RWPE1 (cell line): ENCODE measurements at regions not wholly inside any gene's neighbourhood (a gene's known extent, or its start where the extent isn't known, plus 50 kb on each side); places are given as distances from the start of the nearest gene placed in this dataset.

ENCODE experiments used
- CTCF ChIA-PET: fragments of 350-600 bp; sonication (Branson Sonifier 250); formaldehyde crosslinking; extraction: SDS; loops from one replicate; lab custom pipeline; 2021; lab: Yijun Ruan, JAX
- POLR2A ChIA-PET: fragments of 400-600 bp; formaldehyde crosslinking; extraction: SDS; loops from one replicate; lab custom pipeline; 2020; ENCODE audit warnings: antibody characterized with exemption; ENCODE audit not compliant: low non-redundant PET; lab: Yijun Ruan, JAX
- DNase-seq: peaks from one replicate; pipeline ENCODE4 v3.0.0; 2012; ENCODE audit warnings: low spot score
- H3K27ac ChIP-seq: fragments of 450-650 bp; 2 replicates; pipeline ENCODE4 v1.5.1; 2017
- TF ChIP-seq, protein P1 (sequence below): fragments of 450-650 bp; conservative IDR thresholded peaks from 2 replicates; pipeline ENCODE4 v1.5.1; 2017; ENCODE audit warnings: low read depth, mild to moderate bottlenecking

GRCh38 chr15:96107916-96108315 lies 222.6 kb upstream of the NR2F2 start:
- CTCF ChIA-PET: no interaction called here
- no peak overlapping the region for H3K27ac ChIP-seq
- DNase-seq: no peak
- POLR2A ChIA-PET: no interaction called here
- TF ChIP-seq, protein P1, sequence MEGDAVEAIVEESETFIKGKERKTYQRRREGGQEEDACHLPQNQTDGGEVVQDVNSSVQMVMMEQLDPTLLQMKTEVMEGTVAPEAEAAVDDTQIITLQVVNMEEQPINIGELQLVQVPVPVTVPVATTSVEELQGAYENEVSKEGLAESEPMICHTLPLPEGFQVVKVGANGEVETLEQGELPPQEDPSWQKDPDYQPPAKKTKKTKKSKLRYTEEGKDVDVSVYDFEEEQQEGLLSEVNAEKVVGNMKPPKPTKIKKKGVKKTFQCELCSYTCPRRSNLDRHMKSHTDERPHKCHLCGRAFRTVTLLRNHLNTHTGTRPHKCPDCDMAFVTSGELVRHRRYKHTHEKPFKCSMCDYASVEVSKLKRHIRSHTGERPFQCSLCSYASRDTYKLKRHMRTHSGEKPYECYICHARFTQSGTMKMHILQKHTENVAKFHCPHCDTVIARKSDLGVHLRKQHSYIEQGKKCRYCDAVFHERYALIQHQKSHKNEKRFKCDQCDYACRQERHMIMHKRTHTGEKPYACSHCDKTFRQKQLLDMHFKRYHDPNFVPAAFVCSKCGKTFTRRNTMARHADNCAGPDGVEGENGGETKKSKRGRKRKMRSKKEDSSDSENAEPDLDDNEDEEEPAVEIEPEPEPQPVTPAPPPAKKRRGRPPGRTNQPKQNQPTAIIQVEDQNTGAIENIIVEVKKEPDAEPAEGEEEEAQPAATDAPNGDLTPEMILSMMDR: no peak

GRCh38 chr15:96108405-96108804 lies 222.1 kb upstream of the NR2F2 start:
- TF ChIP-seq, protein P1: no peak
- H3K27ac ChIP-seq: no peak overlapping the region
- ChIA-PET POLR2A (no interaction called here), CTCF (no interaction called here)
- DNase-seq: no peak

- ChIA-PET POLR2A (no interaction called here), CTCF (no interaction called here)
- no peak overlapping the region for H3K27ac ChIP-seq
Observed at GRCh38 chr15:96109820-96110219, 220.7 kb upstream of the NR2F2 start.

DNA sequence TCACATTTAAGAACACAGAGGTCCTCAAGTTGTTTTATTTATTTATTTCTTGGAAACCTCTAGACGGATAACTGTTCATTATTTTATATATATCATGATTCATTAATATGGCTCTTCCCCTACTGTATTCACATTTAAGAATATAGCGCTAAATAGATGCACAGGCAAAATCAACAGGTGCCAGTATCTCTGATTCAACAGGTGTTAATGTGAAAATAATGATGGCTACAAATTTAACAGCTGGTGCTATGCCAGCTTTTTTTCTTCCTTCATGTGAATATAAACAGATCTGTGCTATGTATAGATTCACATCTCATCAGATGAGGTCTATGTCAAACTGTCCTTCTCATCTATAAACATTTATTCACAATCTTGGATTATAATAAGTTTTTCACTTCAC lies 218.5 kb upstream of the NR2F2 start:
- ChIA-PET POLR2A (no interaction called here), CTCF (interaction anchor here (0.7 kb wide), 1 partner anchor 139 kb away, joined by 4 read pairs; no protein-coding TSS in a partner anchor)
- DNase-seq: no peak
- H3K27ac ChIP-seq: no peak overlapping the region
- TF ChIP-seq, protein P1: no peak

More at GRCh38 chr15:96109820-96110219, 220.7 kb upstream of the NR2F2 start:
- DNase-seq: no peak
- TF ChIP-seq, protein P1: no peak

DNA sequence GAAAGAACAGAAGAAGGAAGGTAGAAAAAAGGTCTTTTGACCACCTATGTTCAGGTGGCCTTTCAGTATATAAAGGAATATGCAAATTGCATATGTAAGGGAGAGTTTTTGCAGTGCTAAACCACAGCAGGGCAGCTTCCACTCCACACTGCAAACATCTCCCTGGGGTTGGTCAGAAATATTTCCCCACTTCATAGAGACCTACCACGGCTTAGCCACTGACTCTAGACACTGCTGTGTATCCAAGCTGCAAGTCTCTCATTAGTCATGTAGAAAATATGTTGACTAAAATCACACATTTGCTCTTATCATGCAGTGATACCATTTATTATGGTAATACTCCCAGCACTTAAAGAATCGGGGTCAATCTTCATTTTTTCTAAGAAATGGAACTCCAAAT lies 214.9 kb upstream of the NR2F2 start:
- no peak overlapping the region for H3K27ac ChIP-seq
- POLR2A ChIA-PET: no interaction called here
- TF ChIP-seq, protein P1: no peak
- CTCF ChIA-PET: no interaction called here
- no peak for DNase-seq

- TF ChIP-seq, protein P1: no peak
- no peak for DNase-seq
- CTCF ChIA-PET: no interaction called here
- H3K27ac ChIP-seq: no peak overlapping the region
- POLR2A ChIA-PET: no interaction called here
Observed at GRCh38 chr15:96117270-96117669, 213.2 kb upstream of the NR2F2 start.
